Stimulated activated CD8-positive, alpha-beta memory T cell treated with anti-CD3 and anti-CD28 coated beads, Interleukin-15, amount 100 ng/mL, for 48 hours (primary cell): ENCODE measurements at regions not wholly inside any gene's neighbourhood (a gene's known extent, or its start where the extent isn't known, plus 50 kb on each side); places are given as distances from the start of the nearest gene placed in this dataset.
"Not testable (repeated sequence)": the region's sequence is repeated elsewhere in the genome, so short reads cannot be mapped to it uniquely, and the experiment has no call there.

Experiments
- DNase-seq, 2 donors: peaks; one replicate each; pipeline ENCODE4 v3.0.0-alpha.2; 2020; ENCODE audit warnings: low read depth in 2 of 2

DNA sequence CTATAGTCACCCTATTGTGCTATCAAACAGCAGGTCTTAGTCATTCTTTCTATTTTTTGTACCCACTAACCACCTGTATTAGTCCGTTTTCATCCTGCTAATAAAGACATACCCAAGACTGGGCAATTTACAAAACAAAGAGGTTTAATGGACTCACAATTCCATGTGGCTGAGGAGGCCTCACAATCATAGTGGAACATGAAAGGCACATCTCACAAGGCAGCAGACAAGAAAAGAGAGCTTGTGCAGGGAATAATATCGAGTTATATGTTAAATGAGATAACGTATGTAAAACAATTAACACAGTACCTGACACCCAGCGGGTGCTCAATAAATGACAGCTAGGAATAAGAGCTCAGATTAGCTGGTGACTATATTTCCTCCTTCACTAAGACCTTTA lies 88.1 kb upstream of the WDR44 start:
- no peak for DNase-seq

DNA sequence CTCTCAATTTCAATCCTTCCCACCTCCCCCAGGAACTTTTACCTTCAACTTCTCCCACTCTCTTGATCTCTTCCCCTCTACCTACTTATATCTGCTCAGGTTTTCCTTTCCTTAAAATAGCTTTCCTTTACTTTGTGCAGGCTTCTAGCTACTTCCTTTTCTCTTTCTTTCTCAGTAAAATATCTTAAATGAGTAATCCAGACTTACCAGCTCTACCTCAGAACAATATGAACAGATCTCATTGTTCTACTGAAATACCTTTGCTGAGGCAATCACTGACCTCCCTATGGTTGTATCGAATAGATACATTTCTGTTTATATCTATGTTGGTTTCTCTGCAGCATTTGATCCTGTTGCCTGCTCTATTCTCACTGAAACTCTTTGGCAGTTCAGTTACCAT lies 86.7 kb upstream of the WDR44 start:
- DNase-seq: no peak

DNA sequence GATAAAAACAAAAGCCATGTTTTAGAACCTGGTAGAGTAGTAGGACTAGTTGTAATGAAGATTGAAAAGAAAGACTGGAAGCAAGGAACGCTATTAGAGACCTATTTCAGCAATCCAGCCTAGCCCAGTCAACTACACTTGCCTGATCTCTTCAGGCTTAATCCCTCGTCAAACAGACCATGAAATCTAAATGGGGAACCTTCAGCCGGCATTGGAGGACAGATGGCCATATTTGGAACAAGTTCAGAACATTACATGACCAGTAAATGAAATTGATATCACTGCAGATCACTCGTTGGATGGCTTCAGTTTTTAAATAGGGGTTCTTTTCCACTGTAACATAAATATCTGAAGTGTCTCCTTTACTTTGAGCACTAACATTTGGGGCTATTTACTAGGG lies 84.8 kb upstream of the WDR44 start:
- no peak for DNase-seq

DNA sequence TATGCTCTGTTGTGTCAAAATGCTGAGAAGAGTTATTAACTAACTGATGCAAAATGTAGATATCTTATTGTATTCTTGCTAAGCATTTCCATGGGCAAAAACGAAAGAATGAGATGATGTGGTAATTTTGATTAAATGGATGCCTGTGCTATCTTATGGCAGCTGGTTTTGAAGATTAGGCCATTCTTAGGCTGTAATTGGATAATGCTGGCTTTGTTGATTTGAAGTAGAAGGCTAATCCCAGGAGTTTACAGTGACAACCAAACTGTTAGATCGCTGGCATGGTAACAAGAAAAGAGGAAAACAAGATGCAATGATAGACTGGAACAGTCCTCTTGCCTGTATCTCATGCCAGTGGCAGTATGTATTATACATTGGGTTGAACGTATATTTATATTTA lies 74.1 kb upstream of the WDR44 start:
- DNase-seq: no peak

DNA sequence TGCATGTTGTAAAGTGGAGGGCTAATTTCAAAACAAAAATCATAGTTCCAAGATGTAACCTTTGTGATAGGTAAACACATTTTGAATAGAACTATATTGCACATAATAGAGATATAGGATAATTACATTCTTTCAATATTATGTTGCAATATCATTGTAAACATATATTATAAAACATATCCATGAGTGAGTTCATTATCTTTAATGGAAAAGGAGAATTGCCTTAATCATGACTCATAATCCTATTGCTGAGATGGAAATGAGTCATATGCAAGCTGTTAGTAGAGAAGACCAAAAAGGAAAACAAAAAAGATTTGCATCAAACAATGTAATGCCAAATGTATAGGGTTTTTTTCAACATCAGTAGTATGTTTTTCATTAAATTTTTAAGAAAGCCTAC lies 73.7 kb upstream of the WDR44 start:
- DNase-seq: no peak

DNA sequence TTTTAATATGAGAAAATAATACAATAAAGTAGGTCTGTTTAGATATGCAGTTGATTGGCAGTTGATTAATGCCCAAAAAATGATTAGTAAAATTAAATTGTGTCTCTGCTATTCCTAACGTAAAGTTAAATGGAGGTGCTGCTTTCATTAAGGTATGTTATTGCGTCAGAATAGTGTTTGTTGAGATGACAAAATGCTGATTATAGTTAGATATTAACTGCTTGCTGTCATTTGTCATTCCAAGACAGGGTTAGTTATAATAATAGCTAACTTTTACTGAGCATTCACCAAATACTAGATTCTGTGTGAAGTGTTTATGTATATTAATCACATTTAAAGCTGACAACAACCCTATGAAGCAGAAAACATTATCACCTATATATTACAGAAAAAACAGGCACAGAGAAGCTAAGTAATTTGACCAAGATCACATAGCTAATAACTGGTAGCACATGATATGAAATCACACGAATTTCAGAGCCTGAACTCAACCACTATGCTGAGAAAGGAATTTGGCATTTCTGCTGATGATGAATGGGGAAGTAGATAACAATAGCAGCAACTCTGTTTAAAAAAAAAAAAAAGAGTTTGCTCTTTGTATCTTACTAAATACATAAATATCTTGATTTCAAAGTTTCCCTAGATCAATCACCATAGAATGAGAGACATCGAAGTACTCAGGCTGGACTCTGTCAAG lies 59.7 kb upstream of the WDR44 start:
- DNase-seq: no peak

DNA sequence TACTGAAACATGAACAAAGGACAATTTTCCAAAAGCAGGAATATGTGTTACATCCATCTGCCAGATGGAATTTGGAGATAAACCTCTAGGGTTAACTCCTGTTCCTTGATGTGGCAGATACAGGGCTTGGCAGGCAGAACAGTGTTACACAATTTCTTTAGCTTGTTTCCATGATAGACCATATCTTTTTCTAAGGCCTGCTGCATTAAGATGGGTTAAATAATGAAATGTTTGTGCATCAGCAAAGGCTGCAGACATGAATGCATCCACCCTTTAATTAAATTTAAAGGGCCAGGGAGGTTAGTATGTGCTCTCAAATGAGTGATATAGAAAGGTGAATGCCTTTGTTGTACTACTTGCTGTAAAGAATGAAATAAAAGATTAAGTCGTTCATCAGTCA lies 50.1 kb upstream of the WDR44 start:
- not testable (repeated sequence) for DNase-seq
